H1 (cell line): ENCODE measurements at regions not wholly inside any gene's neighbourhood (a gene's known extent, or its start where the extent isn't known, plus 50 kb on each side); places are given as distances from the start of the nearest gene placed in this dataset.
A peak's percentile ranks its signal among the peaks of the same experiment; 100 is the strongest.

ENCODE experiments used
- EZH2 ChIP-seq: fragments of 200-600 bp; sonication (generic); IDR thresholded peaks from 2 replicates; pipeline ENCODE4 v1.7.1; 2012; ENCODE audit warnings: low read depth, mild to moderate bottlenecking, moderate library complexity, low read length, inconsistent platforms; ENCODE audit not compliant: severe bottlenecking
- POLR2AphosphoS5 ChIP-seq: IDR thresholded peaks from 2 replicates; pipeline ENCODE4 v1.6.1; 2011; ENCODE audit warnings: low read depth, low read length
- POU5F1 ChIP-seq: IDR thresholded peaks from 2 replicates; pipeline ENCODE4 v1.6.1; 2011; ENCODE audit warnings: low read depth, mild to moderate bottlenecking, low read length, moderate library complexity
- RXRA ChIP-seq: IDR thresholded peaks from 2 replicates; pipeline ENCODE4 v1.6.1; 2011; ENCODE audit warnings: low read depth, mild to moderate bottlenecking, low read length, moderate library complexity; ENCODE audit not compliant: insufficient read depth
- SUZ12 ChIP-seq: fragments of 200-600 bp; sonication (generic); IDR thresholded peaks from 2 replicates; pipeline ENCODE4 v1.6.1; 2012; ENCODE audit warnings: mild to moderate bottlenecking, inconsistent platforms, low read length, moderate library complexity, mixed read lengths
- TAF7 ChIP-seq: optimal IDR thresholded peaks from 2 replicates; pipeline ENCODE3; 2011; ENCODE audit warnings: low read depth, mild to moderate bottlenecking, inconsistent platforms, low read length, moderate library complexity, borderline replicate concordance
- TF ChIP-seq, protein P1 (sequence below), 3 experiments: IDR thresholded peaks; 1 replicate in 2 of 3; 2 replicates in 1 of 3; pipeline versions ENCODE4 v1.5.1 to v1.6.1; 2011; ENCODE audit warnings: low read length in 3 of 3, mild to moderate bottlenecking in 3 of 3, inconsistent platforms in 2 of 3, low read depth in 1 of 3, moderate library complexity in 1 of 3; ENCODE audit not compliant: insufficient read depth in 1 of 3; ENCODE audit errors: control extremely low read depth in 1 of 3
- TF ChIP-seq, protein P2 (sequence below): IDR thresholded peaks from 2 replicates; pipeline ENCODE4 v1.6.1; 2012; ENCODE audit warnings: low read length, inconsistent platforms

DNA sequence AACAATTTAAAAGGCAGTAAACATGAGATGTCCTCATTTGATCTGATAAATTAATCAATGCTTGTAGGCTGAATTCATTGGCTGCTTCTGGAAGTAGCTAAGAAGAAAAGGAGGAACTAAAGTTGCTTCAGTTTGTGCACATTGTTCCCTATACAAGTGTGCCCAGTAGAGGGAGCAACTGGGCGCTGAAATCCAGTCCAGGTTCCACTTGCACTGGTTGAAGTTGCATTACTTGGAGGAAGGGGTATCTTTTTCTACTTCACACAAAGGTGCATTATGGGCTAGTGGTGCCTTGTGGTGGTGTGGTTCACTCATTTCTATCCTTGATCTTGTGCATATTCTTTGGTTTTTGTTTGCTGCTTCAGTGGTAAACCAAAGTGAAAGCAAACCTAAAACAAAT is 67.9 kb upstream of the SOX3 start:
- TF ChIP-seq, protein P1, sequence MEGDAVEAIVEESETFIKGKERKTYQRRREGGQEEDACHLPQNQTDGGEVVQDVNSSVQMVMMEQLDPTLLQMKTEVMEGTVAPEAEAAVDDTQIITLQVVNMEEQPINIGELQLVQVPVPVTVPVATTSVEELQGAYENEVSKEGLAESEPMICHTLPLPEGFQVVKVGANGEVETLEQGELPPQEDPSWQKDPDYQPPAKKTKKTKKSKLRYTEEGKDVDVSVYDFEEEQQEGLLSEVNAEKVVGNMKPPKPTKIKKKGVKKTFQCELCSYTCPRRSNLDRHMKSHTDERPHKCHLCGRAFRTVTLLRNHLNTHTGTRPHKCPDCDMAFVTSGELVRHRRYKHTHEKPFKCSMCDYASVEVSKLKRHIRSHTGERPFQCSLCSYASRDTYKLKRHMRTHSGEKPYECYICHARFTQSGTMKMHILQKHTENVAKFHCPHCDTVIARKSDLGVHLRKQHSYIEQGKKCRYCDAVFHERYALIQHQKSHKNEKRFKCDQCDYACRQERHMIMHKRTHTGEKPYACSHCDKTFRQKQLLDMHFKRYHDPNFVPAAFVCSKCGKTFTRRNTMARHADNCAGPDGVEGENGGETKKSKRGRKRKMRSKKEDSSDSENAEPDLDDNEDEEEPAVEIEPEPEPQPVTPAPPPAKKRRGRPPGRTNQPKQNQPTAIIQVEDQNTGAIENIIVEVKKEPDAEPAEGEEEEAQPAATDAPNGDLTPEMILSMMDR (IDR thresholded peaks at IDR 0.05; ENCODE audit: control extremely low read depth in 1 of 3, insufficient read depth in 1 of 3, low read depth in 1 of 3, low read length in 3 of 3) = peak; percentile 26 to 70 (median 58)
- TF ChIP-seq TAF7 (no peak), SUZ12 (no peak), EZH2 (no peak), RXRA (no peak), POLR2AphosphoS5 (no peak), POU5F1 (no peak)
- TF ChIP-seq, protein P2, sequence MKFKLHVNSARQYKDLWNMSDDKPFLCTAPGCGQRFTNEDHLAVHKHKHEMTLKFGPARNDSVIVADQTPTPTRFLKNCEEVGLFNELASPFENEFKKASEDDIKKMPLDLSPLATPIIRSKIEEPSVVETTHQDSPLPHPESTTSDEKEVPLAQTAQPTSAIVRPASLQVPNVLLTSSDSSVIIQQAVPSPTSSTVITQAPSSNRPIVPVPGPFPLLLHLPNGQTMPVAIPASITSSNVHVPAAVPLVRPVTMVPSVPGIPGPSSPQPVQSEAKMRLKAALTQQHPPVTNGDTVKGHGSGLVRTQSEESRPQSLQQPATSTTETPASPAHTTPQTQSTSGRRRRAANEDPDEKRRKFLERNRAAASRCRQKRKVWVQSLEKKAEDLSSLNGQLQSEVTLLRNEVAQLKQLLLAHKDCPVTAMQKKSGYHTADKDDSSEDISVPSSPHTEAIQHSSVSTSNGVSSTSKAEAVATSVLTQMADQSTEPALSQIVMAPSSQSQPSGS = no peak
